GF-D8 (cell line): ENCODE measurements at regions not wholly inside any gene's neighbourhood (a gene's known extent, or its start where the extent isn't known, plus 50 kb on each side); places are given as distances from the start of the nearest gene placed in this dataset.
A peak's percentile ranks its signal among the peaks of the same experiment; 100 is the strongest.

ENCODE experiments used
- DNase-seq: peaks from one replicate; lab custom pipeline; 2025; lab: John Stamatoyannopoulos, UW

DNA sequence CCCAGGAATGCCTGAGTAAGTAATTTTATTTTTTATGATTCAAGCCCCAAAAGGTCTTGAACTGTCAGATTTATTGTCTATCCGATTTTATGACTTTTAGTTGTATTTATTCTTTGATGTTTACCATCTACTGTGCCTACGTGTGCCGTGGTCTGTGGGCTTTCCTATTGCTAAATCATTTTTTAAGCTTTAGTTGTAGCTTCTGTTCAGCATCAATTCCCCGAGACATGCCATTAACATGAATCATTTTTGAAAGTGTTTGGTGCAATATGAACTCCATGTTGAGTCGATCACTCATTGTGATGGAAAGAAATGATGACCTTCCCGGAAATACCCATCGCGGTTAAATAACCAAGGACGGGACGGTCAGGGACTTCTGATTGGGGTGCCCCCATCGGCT is 268.7 kb upstream of the THRB start:
- DNase-seq, result no peak

DNA sequence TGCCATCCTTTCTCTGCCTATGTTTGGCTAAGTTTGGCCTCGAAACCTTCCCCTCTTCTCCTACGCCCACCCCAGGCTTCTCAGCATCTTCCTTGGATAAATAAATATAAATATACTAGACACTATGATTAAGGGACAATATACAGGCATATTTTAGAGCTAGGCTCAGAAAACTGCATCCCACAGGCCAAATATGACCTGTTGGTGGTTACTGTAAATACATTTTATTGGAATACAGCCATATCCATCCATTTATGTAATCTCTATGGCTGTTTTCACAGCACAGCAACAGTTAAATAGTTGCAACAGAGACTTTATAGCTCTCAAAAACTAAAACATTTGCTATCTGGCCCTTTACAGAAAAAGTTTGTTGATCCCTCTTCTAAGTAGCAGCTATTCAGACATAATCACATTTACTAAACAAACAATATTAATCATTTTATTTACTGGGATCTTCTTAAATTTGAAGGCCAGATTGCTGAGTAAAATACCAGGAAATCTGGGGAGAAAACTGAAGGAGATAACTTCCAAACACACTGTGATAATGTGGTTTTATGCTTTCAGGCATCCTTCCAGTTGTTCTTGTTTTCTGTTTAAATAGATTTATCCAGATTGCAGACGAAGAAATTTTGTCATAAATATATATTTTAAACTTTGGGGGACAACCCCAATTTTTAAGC is 269.7 kb upstream of the THRB start:
- DNase-seq, result no peak

DNA sequence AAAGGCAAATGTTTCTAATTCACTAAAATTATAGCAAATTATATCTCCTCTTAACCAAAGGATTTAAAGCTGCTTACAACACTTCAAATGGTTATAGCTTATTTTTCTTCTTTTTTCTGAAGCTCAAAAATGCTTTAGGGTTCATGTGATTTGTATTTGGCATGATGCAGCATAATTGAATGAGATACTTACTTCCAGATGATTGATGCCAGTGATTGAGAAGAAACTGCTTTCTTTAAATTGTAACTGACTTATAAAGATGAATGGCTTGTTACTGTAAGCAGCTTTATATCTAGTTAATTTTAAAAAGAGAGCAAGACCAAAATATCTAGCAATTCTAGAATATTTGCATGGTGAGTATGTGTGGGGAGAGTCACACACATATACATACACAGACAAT is 270.7 kb upstream of the THRB start:
- DNase-seq, result no peak

DNA sequence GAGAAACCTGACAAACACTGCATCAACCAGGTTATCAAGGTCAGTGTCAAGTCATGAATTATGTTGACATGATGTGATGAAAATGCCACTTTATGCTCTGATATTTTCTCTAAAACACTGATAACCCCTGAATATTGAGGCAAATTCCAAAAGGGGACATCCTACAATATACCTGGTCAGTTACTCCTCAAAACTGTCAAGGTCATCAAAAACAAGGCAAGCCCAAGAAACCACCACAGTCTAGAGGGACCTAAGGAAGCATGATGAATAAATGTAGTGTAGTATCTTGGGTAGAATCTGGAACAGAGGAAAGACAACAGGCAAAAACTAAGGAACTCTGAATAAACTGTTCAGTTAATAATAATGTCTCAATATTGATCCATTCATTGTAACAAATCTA is 275.3 kb upstream of the THRB start:
- DNase-seq, result no peak

DNA sequence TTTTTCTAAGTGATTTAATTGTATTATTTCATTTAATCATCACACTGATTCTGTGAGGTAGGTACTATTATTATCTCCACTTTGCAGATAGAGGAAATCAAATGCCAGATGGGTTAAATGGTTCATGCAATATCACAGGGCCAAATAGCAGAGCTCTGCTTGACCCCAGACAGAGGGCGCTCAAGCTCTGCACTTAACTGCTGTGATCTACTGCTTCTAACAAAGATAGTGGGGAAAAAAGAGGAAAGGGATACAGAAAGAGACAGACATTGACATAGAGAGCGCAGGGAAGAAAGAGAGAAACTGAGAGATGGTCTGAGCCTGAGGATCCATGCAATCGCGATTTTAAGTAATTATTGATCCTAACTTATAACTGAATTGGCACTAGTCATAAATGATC is 279.1 kb upstream of the THRB start:
- peak; percentile 13 for DNase-seq

GRCh38 chr3:24780991-24781390 is 286.3 kb upstream of the THRB start:
- DNase-seq, result no peak

- no peak for DNase-seq
These were observed 286.8 kb upstream of the THRB start for GRCh38 chr3:24781454-24781853.

GRCh38 chr3:24793896-24794295 is 299.2 kb upstream of the THRB start:
- no peak for DNase-seq

- DNase-seq, result no peak
These were observed 308.0 kb upstream of the THRB start for GRCh38 chr3:24802614-24803013.

GRCh38 chr3:24804095-24804494 is 309.4 kb upstream of the THRB start:
- no peak for DNase-seq

DNA sequence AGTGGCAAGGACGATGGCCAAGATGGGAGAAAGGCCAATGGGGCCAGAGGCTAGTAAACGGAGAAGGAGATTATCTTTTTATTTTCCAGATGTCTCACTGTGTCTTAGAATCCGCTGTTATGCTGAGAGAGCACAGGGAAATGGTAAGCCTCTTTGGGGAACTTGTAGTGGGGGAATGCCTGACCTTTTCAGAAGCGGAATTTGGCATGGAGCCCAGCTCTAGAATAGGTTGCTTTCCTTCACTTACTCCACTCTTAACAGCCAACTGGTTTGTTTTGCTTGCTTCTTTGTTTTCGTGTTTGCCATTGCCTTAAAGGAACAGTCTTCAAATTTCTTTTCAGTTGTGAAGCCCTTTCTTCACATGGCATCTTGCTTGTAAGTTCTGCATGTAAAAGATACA is 316.2 kb upstream of the THRB start:
- DNase-seq, result no peak

DNA sequence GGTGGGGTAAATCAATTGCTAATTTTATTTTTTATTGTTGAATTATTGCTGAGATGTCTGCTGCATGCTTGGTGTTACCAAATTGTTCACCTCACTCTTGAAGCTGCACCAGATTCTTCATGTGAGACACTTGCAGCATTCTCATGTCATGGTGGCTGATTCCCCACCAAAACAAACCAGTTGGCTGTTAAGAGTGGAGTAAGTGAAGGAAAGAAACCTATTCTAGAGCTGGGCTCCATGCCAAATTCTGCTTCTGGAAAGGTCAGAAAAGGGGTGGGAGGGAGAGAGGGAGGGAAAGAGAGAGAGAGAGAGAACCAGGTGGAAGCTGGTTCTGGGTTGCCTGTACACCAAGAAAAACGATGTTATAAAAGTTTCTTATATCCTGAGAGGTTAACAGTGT is 317.5 kb upstream of the THRB start:
- no peak for DNase-seq

- no peak for DNase-seq
These were observed 323.4 kb upstream of the THRB start for GRCh38 chr3:24818055-24818454.

DNA sequence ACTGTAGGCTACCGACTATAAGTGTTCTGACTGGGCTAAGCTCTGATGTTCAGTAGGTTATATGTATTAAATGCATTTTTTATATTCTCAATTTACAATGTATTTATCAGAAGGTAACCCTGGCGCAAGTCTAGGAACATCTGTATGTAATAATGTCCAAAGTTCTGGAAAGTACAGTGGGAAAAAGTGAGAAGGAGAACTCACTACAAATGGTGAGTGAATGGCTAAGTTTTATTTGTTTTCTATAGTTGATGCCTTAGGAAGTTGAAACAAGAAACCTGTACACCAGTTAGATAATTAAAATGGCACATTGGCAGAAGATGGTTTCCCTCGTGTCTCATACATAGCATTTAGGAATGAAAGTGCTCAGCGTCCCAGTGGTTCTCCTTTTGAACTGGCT is 333.4 kb upstream of the THRB start:
- no peak for DNase-seq

DNA sequence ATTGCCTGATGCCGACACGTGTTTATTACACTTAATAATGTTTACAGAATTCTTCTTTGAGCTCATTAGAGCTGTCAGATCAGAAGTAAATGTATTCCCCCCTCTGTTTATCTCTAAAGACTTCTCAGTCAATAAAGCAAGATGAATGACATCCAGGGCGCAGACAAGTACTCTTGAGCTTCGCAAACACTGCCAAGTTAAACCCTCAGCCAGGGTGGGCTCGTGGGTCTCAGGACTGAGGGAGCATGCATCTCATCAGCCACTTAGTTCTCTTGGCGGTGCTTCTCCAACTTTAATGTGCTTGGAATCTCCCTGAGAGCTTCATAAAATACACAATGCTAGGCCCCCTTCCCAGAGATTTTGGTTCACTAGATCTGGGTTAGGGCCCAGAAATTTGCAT is 333.9 kb upstream of the THRB start:
- DNase-seq, result no peak

GRCh38 chr3:24829011-24829581 is 334.4 kb upstream of the THRB start:
- no peak for DNase-seq

DNA sequence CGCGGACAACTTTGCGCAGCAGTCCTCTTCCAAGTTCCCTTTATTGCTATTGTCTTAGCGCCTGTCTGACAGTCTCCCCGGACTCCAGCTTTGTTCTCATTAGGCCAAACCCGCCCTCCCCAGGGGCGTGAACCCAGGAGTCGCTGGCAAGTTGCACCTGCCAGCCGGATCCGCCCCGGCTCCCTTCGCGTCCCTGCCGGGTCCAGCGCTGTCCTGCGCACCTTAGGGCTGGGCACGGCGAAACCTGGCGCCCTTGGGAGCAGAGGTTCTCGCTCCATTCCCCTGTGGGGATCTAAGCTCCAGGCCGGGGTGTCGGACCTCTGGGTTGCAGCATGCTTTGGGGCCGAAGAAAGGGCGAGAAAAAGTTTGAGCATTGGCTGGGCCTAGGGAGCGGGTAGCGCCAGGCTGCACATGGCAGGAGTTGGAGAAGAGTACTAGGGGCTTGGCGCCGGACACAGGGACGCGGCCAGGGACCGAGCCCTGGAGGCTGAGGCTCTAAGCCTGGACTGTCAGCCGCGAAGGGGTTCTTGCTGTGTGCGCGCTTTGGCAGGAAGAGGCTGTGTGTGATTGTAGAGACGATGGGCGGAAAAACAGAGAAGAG is 335.1 kb upstream of the THRB start:
- DNase-seq, result no peak

DNA sequence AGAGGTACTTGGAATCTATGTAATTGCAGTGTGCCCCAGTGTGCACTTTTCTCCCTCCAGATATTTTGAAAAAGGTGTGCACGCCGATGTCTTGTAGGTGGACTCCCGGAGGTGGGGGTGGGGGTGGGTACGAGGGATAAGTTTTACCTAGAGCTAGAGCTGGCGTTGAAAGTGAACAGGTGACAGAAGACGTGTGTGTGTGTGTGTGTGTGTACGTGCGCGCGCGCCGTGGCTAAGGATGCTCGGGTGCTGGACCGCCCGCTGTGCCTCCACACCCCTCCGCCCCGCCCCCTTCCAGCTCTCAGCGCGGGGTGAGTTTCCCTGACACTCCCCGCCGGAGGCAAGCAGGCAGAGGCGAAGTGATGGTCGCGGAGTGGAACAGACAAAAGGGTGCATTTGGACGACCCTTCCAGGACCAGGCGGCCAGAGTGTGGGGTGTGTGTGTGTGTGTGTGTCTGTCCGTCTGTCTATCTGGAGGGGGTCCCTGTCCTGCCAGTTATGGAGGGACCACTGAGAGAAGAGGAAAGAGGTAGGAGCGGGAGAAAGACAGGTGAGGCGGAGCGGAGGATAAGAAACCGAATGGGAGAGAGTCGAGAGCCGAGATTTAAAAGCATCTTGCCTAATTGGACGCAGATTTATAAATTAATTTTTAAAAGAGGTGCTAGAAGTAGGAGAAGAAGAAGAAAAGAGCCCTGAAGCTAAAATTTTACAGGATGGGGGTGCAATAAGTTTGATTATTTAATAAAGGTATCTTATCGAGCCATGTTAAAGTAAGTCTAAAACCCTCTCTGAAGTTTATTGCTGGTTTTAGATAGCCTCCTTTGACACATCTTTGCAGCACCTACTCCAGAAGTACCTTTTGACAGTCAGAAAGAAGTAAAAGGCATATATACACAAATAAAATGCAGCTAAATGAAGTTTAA is 335.8 kb upstream of the THRB start:
- DNase-seq, result no peak

- no peak for DNase-seq
These were observed 336.6 kb upstream of the THRB start for GRCh38 chr3:24831221-24831620.

- DNase-seq, result no peak
These were observed 338.2 kb upstream of the THRB start for GRCh38 chr3:24832891-24833290.

GRCh38 chr3:24834442-24834841 is 339.8 kb upstream of the THRB start:
- no peak for DNase-seq

DNA sequence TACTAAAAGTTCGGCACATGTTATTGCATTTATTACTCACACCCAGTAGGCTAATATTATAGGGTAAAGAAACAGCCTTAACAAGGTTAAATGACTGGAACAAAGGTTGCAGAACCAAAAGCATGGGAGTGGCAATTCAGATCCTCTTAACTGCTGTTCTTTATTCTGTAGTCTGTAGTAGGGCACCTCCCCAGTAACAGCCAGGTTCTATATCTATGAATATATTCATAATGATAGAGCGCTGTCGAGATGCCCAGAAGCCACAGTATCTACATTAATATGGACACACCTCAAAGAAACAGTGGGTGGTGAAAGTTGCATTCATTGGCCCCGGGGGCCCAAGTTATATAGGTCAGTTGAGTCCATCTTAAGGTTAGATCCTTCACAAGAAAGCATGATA is 340.9 kb upstream of the THRB start:
- DNase-seq, result no peak

- no peak for DNase-seq
These were observed 343.0 kb upstream of the THRB start for GRCh38 chr3:24837601-24838000.
